Caki2 (cell line): ENCODE measurements at regions not wholly inside any gene's neighbourhood (a gene's known extent, or its start where the extent isn't known, plus 50 kb on each side); places are given as distances from the start of the nearest gene placed in this dataset.

Experiments
- DNase-seq: peaks from one replicate; pipeline ENCODE4 v3.0.0-alpha.2; 2015; ENCODE audit warnings: low read depth
- in situ Hi-C: cut with HindIII; loops from 2 replicates; pipeline ENCODE4 v1.10.0; 2016; ENCODE audit warnings: low sequenced_read_pairs, low pct_unique_long_range_greater_than_20kb, mixed read lengths

DNA sequence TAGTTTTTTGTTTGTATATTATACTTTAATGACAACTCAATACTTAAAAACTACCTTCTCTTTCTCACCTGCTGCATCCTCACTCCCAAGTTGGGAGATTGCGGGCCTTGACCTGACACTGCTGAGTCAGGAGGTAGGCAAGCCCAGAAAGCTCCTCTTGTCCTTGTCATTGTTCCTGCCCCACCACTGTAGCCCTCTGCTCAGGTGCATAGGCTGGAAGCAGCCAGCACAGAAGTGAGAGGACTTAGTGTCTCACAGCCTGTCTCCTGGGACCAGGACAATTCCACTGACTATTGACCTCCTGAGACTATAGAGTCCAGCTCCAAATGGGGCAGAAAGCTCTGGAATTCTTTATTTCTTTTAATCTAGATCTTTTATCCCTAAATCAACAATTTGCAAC is 123.5 kb upstream of the NDP start:
- in situ Hi-C loops: no loop called here
- no peak for DNase-seq

DNA sequence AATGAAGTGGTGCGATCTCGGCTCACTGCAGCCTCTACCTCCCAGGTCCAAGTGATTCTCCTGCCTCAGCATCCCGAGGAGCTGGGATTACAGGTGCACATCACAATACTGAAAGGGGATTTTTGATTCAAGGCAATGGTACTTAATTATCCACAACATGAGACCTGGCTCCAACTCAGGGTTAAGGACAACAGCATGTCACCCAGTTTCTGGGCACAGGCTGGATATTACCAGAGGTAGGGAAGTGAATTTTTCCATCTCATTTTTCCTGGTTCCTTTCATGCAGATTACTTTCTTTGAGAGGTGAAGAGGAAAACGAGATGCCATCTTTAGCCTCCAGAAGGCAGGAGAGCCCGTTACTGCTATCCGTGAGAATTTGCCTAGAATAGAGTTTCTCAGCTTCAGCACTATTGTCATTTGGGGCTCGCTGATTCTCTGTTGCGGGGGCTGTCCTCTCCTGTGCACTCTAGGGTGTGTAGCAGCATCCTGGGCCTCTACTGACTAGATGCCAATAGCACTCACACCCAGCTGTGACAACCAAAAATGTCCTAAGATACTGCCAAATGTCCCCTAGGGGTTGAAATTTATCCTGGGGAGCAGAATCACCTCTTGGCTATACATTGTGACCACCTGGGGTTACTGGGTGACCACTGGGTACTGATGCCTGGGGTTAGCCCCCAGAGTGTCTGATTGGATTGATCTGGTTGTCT is 121.8 kb upstream of the NDP start:
- no peak for DNase-seq
- in situ Hi-C loops: no loop called here

GRCh38 chrX:44093431-44093830 is 120.2 kb upstream of the NDP start:
- in situ Hi-C loops: no loop called here

GRCh38 chrX:44092778-44093177 is 119.6 kb upstream of the NDP start:
- in situ Hi-C loops: no loop called here
- DNase-seq: no peak

More at GRCh38 chrX:44093431-44093830, 120.2 kb upstream of the NDP start:
- no peak for DNase-seq

- no peak for DNase-seq
- in situ Hi-C loops: no loop called here
These were observed 115.4 kb upstream of the NDP start for GRCh38 chrX:44088510-44089144.

DNA sequence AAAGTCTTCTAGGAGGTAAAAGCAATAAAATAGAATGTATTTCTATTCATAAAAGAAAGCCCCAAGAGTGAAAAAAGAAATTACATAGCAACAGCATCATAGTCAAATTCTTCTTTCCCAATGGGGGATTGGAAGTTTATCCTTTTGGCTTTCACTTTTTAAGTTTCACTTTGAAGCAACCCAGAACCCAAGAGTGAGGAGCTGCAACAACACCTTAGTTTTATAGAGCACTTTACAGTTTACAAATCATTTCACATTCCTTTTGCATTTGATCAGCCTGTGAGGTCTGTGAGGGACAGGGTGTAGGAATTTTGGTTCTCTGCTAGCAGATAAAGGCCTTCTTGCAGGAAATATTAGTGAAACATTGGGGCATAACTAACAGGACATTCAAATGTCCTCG is 112.0 kb upstream of the NDP start:
- DNase-seq: no peak
- in situ Hi-C loops: no loop called here

- DNase-seq: no peak
- in situ Hi-C loops: no loop called here
These were observed 109.6 kb upstream of the NDP start for GRCh38 chrX:44082829-44083228.

DNA sequence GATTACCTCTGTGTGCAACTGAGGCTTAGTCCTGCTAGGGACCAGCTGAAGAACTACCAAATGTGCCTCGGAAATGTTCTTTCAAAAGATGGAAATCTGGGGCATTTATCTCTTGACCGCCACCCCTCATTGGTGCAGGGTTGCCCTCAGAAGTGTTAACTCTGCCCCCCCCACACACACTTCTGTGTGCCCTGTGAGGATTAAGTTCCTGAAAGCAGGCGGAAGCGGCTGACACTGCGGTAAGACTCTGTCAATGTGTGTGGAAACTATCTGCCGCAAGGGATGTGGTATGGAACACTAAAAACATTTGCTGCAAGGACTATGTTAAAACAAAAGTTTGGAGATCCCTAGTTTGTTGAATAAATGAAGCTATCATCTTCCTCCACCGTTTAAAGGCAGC is 106.9 kb upstream of the NDP start:
- in situ Hi-C loops: no loop called here
- no peak for DNase-seq

DNA sequence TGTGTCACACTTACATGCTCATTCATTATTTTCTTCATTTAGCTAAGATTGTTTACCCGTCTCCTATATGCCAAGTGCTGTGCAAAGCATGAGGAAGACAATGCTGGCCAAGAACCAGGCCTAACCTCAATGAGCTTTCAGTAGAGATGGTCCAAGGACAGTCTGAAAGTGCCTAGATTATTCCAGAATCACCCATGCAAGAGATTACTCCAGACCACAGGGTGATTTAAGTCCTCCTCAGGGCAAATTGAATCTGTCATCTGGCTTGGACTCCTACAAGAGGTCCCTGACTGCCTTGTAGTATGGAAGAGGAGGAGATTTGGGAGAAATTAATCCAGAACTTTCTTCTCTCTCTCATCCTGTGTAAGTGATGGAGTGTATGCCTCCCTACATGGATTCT is 99.4 kb upstream of the NDP start:
- in situ Hi-C loops: no loop called here
- no peak for DNase-seq

DNA sequence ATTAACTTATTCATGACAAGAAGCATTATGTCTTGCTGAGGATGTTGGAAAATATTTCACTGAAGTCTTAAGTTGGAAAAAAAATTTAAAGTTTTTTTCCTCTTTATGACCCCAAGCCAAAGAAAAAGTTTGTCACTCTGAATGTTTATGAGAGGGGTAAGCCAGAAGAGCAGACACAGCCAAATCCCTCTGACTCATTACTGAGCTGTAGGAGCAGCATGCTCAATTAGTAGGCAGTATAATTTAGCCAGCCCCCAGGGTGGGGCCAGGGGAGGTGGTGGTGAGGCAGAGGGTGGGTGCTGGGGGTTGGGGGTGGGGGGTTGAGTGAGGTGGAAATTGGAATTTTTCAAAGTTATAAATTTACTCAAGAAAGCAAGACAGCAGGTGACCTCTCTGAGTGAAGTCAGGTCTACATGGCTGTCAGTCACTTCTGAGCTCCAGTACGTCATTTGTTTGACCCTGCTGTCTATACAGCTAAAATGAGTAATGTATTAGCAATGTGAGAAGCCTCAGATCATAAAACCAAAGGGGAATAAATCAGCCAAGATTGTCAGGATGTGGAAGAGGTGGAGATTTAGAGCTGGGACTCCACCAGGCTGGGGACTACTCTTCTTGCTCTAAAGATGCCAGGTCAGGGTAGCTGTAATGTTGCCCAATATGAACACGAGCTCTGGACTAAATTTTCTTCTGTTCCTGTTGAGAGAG is 98.8 kb upstream of the NDP start:
- DNase-seq: peak; percentile 36
- in situ Hi-C loops: no loop called here

GRCh38 chrX:44071070-44071645 is 98.0 kb upstream of the NDP start:
- in situ Hi-C loops: no loop called here
- DNase-seq: no peak

GRCh38 chrX:44068043-44068442 is 94.9 kb upstream of the NDP start:
- in situ Hi-C loops: no loop called here
- no peak for DNase-seq

DNA sequence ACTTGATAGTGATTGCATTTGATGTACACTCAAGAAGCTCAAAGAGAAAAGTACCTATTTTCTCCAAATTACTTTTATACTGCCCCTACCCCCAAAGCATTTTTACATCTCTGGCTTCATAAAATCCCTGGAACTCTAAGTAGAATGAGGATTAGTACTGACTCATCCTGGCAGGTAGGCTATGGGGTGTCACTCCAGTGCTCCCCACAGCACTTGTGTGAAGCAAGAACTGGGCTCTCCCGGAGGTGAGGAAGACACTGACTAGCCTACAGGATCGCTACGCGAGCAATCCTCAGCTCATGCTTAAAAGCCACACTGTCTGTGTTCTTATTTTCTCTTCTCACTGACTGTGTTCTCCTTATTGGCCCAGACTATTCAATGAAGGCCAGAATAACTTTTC is 90.4 kb upstream of the NDP start:
- in situ Hi-C loops: no loop called here
- no peak for DNase-seq

DNA sequence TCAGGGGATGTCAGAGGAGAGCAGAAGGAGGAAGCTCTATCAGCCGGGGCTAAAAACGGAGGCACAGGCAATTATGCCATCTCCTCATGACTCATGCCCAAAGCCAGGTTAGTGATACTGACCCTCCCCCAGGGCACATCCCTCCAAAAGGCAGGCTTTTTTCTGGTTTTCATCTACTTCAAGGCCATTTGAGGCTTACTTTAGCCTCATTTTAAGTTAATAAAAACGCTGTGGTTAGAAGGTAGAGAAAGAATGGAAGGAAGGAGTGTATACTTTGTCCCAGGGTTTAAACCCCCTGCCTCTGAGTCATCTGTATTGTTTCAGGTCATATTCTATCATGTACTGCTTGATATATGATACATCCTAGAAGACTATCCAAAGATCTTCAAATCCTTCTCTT is 89.7 kb upstream of the NDP start:
- in situ Hi-C loops: no loop called here
- no peak for DNase-seq

DNA sequence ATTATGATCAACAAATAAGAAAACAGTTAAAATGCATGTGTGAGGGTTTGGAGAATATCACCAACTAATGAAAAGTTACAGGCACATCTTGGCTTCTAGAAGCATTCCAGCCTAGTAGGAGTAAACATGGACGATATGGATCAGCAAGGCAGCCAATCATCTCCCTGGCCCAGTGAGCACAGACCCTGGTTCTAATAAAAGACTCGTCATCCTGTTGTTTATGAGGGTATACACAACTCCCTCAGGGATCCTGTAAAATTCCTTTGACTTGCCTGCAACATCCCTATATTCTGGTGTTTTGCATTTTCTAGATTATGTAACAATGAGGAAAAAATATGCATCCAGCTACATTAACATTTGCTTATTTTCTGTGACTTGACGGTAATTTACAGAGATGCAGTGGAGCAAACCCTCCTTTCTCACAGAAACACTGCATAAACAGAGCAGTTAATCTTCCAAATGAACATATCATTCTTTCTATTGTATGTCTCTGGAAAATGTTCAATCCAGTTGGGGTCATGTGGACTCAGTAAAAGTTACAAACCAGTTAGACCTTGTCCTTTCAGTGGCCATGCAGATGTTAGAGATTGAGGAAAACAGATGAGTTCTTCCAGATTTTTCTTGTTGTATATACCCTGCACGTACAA is 88.9 kb upstream of the NDP start:
- DNase-seq: no peak
- in situ Hi-C loops: no loop called here

DNA sequence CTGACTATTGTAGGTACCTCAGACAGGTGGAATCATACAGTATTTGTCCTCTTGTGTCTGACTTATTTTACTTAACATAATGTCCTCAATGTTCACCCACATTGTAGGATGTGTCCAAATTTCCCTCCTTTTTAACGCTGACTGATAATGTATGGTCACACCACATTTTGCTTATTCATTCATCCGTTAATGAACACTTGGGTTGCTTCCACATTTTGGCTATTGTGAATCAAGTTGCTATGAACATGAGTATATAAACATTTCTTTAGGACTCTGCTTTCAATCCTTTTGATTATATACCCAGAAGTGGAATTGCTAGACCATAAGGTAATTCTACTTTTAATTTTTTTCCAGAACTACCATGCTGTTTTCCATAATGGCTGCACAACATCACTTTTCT is 87.0 kb upstream of the NDP start:
- no peak for DNase-seq
- in situ Hi-C loops: no loop called here

- in situ Hi-C loops: no loop called here
These were observed 85.1 kb upstream of the NDP start for GRCh38 chrX:44058339-44058738.

GRCh38 chrX:44055638-44056037 is 82.4 kb upstream of the NDP start:
- in situ Hi-C loops: no loop called here
- DNase-seq: no peak

More at GRCh38 chrX:44058339-44058738, 85.1 kb upstream of the NDP start:
- DNase-seq: no peak
